Ascending aorta (tissue), 2 donors: ENCODE measurements at regions not wholly inside any gene's neighbourhood (a gene's known extent, or its start where the extent isn't known, plus 50 kb on each side); places are given as distances from the start of the nearest gene placed in this dataset.

ENCODE experiments used
- DNase-seq, 2 donors: peaks; one replicate each; pipeline ENCODE4 v3.0.0-alpha.2; 2019; ENCODE audit warnings: low spot score in 2 of 2
- H3K27ac ChIP-seq, 2 donors: fragments of 200-600 bp; sonication (generic); one replicate each; pipeline ENCODE4 v1.5.1; 2016 to 2017; ENCODE audit warnings: mild to moderate bottlenecking in 1 of 2
- H3K27me3 ChIP-seq: fragments of 200-600 bp; sonication (generic); one replicate; pipeline ENCODE4 v1.5.1; 2017
- H3K36me3 ChIP-seq, 2 donors: fragments of 200-600 bp; sonication (generic); one replicate each; pipeline ENCODE4 v1.5.1; 2016
- H3K4me1 ChIP-seq, 2 donors: fragments of 200-600 bp; sonication (generic); one replicate each; pipeline ENCODE4 v1.5.1; 2016 to 2017; ENCODE audit warnings: mild to moderate bottlenecking in 1 of 2
- H3K4me3 ChIP-seq, 2 donors: fragments of 200-600 bp; sonication (generic); one replicate each; pipeline ENCODE4 v1.5.1; 2016 to 2017; ENCODE audit warnings: mild to moderate bottlenecking in 1 of 2
- H3K9me3 ChIP-seq, 2 donors: fragments of 200-600 bp; sonication (generic); one replicate each; pipeline ENCODE4 v1.5.1; 2016
- CTCF ChIP-seq, 3 experiments: fragments of 200-600 bp in 2 of 3; fragments of 450-650 bp in 1 of 3; sonication (generic) in 2 of 3; IDR thresholded peaks; one replicate each; pipeline ENCODE4 v1.5.1; 2016 to 2019; ENCODE audit warnings: antibody characterized with exemption in 3 of 3, mild to moderate bottlenecking in 1 of 3, moderate library complexity in 1 of 3
- intact Hi-C: fragments of 100-400 bp; cut with DNase I; formaldehyde crosslinking; loops from one replicate; pipeline ENCODE4 v1.15.1; 2023

GRCh38 chr20:40512994-40513393 lies 176.0 kb downstream of the MAFB start:
- Histone ChIP-seq H3K27ac (no peak overlapping the region), H3K9me3 (no peaks in the 10 kb centered on the region), H3K4me1 (peaks cover 0 to 5% of the 10 kb centered on the region in 2 donors), H3K36me3 (no peaks in the 10 kb centered on the region), H3K27me3 (no peaks in the 10 kb centered on the region), H3K4me3 (no peak overlapping the region)
- intact Hi-C loops = no loop called here
- TF ChIP-seq CTCF (IDR thresholded peaks at IDR 0.05) = no peak
- DNase-seq = no peak

DNA sequence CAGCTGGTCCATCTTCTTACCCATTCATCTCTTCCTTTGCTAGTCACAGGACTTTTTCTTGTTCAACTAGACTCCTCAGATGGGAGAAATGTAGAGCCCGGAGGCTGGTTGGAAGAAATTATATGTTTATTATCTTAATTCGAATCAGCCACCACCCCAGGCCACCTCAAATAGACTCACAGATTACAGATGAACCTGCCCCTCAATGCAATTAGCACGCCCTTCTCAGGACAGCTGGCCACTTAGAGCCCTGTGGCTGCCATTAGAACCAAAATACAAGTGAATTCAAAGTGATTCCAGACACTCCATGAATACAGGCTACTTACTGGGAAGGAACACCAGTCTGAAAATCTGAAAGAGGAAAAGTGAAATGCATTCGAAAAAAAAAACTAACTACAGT lies 176.4 kb downstream of the MAFB start:
- peaks cover 0 to 5% of the 10 kb centered on the region in 2 donors for H3K4me1 ChIP-seq
- TF ChIP-seq CTCF (IDR thresholded peaks at IDR 0.05) = no peak
- intact Hi-C loops = no loop called here

DNA sequence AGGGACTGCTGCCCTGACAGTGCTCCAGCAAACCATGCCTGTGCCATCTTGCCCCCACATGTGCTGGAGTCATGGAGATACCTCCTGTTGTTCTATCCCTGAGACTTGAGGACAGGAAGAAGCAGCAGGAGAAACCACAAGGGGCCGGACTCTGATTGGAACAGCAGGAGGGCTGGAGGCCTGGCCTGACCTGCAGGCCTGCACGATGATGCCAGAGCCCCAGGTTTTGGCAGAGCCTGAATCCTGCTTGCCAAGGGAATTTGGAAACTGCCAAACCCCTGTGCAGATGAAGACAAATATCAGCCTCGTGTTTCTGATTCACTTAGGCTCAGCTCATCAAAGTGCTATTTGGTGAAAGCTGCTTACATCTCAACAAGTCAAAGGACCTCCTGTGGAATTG lies 177.6 kb downstream of the MAFB start:
- Histone ChIP-seq H3K4me3 (no peak overlapping the region), H3K4me1 (peaks cover 0 to 11% of the 10 kb centered on the region in 2 donors), H3K27ac (peak overlapping the region in 1 of 2 donors; percentile 5), H3K27me3 (no peaks in the 10 kb centered on the region), H3K9me3 (no peaks in the 10 kb centered on the region), H3K36me3 (no peaks in the 10 kb centered on the region)
- DNase-seq = peak in 1 of 2 donors; percentile 64
- no peak for TF ChIP-seq CTCF (IDR thresholded peaks at IDR 0.05)
- intact Hi-C loops = no loop called here

More for the DNA sequence above, 176.4 kb downstream of the MAFB start:
- H3K36me3 ChIP-seq = no peaks in the 10 kb centered on the region
- no peak overlapping the region for H3K27ac ChIP-seq
- H3K27me3 ChIP-seq = no peaks in the 10 kb centered on the region
- H3K4me3 ChIP-seq = no peak overlapping the region
- no peaks in the 10 kb centered on the region for H3K9me3 ChIP-seq
- DNase-seq = no peak

- Histone ChIP-seq H3K4me1 (peaks cover 0 to 14% of the 10 kb centered on the region in 2 donors), H3K27me3 (no peaks in the 10 kb centered on the region), H3K27ac (no peak overlapping the region), H3K9me3 (no peaks in the 10 kb centered on the region), H3K4me3 (no peak overlapping the region), H3K36me3 (no peaks in the 10 kb centered on the region)
- DNase-seq = no peak
- intact Hi-C loops = no loop called here
- no peak for TF ChIP-seq CTCF (IDR thresholded peaks at IDR 0.05)
Observed at GRCh38 chr20:40510622-40511021, 178.4 kb downstream of the MAFB start.

DNA sequence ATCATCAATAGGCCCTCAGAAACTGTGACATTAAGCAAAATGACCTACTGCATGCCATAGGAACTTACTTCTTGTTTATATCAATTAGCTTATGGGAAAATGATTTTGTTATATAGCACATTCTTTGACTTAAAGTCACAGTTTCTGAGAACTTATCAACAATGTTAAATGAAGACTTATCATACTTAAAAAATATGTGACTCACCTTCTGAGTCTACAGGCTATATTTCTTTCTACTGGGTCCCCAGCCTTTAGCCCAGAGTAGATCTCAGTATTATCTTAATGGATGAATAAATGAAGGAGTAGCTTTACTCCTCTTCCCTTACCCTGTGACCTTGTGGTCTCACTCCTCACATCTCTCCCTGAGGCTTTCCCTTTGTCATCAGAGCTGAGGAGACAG lies 180.2 kb downstream of the MAFB start:
- intact Hi-C loops = loop anchor here (5.0 to 10.0 kb wide), 4 partner anchors 123 to 1126 kb away; no protein-coding TSS in a partner anchor

More for the DNA sequence above, 180.2 kb downstream of the MAFB start:
- H3K4me3 ChIP-seq = no peak overlapping the region
- no peaks in the 10 kb centered on the region for H3K9me3 ChIP-seq
- DNase-seq = no peak
- no peaks in the 10 kb centered on the region for H3K36me3 ChIP-seq
- H3K27ac ChIP-seq = no peak overlapping the region
- peaks cover 0 to 14% of the 10 kb centered on the region in 2 donors for H3K4me1 ChIP-seq
- TF ChIP-seq CTCF (IDR thresholded peaks at IDR 0.05) = no peak
- H3K27me3 ChIP-seq = no peaks in the 10 kb centered on the region
